ENCODE measurements at regions not wholly inside any gene's neighbourhood (a gene's known extent, or its start where the extent isn't known, plus 50 kb on each side); places are given as distances from the start of the nearest gene placed in this dataset.
"Not testable (repeated sequence)": the region's sequence is repeated elsewhere in the genome, so short reads cannot be mapped to it uniquely, and the experiment has no call there.

DNA sequence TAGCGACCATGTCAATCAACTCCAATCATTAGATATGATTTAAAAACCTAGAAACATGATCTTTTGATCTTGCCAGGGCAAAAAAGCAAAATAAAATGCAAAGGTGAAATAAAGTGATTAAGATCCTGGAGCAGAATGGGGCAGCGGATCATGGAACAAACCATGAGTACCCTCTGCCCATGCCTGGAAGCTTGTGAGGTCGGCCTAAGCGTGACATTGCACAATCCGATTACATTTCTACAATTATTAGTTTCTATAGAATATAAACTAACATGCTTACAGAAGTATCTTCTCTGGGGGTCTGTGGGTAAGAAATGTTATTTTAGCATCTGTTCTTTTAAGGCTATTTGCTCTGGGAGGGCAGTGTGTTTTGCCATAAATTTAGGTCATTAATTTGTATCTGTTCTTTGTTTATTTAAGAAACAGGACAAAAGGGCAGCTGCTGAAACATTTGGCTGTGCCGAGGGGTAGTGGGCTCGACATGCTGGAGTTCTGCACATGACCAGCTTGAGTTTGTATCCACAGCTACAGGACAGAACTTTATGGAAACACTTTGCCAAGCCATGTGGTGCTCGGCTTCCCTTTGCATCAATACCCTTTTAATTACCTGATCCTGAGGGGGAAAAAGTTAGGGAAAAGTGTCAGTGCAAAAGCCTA, 55.9 kb downstream of the ZBTB18 start:
- no peak for DNase-seq

DNA sequence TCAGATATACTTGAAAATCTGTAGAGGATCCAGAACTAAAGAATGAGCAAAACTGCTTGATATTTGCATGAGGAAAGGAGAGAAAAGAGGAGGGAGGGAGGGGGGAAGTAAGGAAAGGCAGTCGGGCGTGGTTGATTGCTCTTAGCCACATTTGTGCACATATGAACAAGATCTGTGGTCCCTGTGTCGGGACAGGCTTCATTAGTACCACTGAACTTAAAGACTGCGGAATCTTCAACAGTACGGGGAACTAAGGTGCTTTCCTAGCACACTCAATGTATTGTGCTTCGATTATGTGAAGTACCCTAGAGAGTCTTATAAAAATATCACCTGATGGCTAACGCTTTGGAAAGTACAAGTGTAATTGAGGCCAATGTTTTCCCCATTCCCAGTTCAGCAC, 59.9 kb downstream of the ZBTB18 start:
- no peak for DNase-seq

DNA sequence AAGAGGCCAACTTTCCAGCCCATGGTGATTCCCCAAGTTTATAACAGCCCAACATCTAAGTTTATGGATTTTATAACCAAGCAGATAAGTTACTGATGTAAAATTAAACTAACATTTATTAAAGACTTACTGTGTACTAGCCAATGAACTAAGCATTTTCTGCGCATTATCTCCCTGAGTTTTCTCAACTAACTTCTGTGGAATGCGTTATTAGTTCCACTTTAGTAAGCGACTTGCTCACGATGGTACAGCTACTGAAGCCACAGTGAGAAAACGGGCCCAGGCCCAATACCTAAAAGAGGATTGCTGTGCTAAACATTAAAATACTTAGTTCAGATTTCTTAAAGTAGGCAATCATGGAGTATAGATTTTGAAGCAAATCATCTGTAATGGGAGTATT, 61.0 kb downstream of the ZBTB18 start:
- DNase-seq, result no peak

DNA sequence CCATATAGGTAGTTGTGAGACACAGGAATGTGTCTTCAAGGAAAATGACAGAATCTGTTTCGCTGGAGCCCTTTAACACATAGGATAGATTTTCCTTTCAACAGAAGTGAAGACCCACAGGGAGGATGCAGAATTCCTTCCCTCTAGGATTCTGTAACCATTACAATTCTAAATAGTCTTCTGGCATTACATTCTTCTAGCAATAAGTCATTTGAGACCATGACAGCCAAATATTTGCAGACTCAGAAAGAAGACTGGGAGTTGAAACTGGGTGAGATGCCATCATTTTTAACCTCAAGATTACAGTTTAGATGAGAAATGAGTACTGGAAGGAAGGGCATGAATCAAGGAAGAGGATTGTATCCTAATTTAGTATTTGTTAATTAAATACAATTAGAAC, 61.6 kb downstream of the ZBTB18 start:
- no peak for DNase-seq

DNA sequence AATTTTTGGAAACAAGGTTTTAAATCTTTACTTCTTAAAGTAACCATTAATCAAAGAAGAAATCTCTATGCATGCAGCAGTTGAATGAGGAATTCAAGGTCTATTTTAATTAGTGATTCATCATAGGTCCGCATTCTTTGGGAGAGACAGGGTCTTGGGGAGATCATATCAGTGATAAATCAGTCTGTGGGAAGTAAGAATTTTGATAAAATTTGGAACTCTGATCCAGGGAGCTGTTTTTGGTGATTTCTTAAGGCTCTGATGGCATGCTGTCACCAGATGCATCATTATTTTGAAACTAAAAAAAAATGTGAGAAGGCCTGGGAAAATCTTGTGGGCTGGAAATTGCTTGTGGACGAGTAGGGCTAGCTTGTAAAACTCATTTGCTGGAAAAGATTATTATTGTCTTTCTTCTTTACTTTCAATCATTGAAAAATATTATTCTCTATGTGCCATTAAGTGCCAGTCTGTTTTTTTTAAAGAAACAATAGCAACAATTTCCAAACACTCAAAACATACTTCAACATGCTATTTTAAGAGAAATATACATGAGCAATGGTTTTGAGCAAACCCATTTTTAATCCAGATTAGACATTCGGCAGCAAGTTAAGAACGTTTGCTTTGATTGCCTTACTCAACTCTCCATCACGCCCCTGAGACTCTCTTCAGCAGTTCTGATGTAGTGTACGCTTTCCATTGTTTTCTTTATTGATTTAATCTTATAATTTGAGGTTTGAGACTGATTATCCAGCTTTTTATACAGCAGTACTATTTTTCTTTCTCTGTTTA, 62.6 kb downstream of the ZBTB18 start:
- no peak for DNase-seq

DNA sequence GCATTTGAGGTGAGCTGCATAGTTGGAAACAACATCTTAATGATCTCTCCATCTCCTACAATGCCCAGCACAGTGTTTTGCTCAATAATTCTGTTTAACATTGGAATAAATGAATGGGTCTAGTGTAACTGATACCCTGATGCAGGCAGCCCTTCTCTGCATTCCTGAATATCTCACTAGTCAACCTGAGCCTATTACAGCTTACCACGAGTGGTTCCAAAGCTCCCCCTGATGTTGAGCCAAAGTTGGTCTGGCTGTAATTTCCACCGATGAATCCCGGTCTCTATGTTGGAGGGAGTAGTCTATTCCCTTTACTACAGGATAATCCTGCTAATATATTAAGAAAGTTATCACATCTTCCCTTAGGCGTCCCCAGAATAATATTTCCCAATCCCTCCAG, 63.8 kb downstream of the ZBTB18 start:
- no peak for DNase-seq

DNA sequence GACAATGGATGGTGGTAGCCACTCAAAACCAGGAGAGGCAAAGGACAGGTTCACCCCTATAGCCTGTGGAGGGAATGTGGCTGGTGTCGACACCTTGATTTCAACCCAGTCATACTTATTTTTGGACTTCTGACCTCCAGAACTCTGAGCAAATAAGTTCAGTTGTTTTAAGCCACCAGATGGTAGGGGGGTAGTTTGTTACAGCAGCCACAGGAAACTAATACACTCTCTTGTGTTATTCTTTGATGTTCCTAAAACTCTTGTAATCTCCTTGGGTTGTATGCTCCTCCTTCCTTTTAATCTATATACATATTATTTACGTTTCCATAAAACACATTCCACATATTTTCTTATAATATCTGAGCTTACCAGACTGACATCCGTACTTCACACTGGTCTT, 65.9 kb downstream of the ZBTB18 start:
- no peak for DNase-seq

DNA sequence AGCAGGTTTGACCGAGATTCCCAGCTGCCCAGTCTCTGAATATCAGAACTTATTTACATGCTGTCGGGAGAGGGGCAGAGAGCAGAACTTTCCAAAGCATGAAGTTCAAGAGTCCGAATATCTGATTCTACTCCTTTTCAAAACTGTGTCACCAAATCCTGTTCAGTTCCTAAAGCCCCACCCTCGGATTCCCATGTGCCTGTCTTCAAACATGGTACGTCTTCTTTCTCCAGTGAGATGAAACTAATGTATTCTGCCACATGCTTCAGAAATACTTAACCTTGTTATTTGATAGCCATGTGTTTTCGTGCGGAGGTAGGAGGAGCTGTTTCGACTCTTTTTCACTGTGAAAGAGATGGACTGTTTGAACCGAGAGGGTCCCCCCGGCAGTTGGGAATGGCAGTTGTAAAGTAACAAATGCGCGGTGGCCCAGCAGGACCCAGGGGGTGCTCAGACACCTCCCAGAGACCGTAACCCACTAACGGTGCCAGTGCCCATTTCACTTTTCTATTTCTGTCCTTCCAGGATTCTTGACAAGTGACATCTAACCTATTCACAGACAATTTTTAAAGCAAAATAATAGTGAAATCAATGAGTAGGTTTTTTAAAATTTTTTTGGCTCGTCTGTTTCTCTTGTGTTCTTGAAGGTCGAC, 67.2 kb downstream of the ZBTB18 start:
- DNase-seq, result no peak

DNA sequence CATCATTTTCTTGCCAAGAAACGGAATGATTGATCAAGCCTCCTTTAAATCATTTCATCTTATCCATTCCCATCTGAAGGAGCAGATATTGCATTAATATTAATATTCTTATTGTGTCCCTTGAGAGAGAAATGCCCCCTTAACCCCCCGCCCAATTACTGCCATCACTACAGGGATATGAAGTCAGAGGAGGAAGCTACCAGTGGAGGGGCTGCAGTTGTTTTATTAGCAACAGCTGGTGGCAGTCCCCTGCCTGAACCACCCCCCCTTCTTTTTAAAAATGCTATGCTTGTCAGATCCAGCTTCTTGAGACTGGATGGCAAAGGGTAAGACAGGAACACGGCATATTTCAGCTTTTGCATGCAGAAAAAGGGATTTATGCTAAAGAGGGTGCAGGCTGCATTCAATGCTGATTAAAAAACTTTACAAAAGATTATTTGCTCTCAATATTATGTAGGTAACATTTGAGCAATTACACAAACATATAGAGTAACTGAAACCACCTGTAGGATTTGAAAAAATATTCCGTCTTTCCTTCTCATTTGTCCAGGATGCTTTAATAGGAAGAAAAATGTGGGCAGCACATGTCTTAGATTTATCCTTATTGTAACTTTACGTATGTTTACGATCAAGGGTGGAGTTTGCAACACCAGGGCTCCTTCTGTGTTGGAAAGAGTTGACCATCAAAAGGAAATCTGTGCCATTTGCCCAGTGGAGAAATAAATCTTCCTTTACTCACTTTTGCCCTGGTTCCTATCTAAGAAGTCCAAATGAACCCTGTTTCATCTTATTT, 77.7 kb downstream of the ZBTB18 start:
- no peak for DNase-seq

- no peak for DNase-seq
Observed at GRCh38 chr1:244137276-244137675, 86.2 kb downstream of the ZBTB18 start.

GRCh38 chr1:244137725-244138124, 86.6 kb downstream of the ZBTB18 start:
- no peak for DNase-seq

DNA sequence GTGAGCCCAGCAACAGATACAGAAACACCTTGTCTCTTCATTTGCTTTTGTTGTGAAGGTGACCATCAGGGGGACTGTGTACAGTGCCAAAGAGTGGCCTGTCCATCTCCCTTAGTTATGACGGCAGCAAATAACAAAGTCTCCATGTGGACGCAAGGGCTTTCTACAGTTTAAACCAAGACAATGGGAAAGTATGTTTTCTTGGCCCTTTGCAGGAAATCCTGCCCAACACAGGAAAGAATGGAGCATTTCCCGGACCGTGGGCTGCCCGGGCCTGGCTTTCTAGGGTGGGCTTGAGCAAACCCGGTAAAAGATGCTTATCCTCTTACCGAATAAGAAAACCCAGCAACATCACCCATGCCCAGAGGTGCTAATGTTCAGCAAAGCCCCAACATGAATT, 87.3 kb downstream of the ZBTB18 start:
- DNase-seq, result no peak

DNA sequence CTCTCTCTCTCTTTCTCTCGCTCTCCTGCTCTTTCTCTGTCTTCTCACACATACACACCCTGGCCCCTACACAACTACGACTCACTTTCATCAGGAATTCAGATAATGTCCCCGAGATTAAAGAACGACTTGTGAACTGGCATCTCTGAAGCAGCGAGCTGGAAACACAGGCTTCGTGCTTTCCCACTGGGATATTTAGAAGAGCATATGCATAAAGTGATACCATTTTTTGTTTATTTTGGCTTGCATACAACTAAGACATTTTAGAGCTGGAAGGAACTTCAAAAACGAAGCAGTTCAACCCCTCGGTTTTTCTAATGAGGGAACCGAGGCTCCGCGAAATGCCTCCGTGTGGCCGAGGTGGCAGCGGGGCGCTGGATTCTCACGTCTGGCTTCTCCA, 88.6 kb downstream of the ZBTB18 start:
- no peak for DNase-seq

- DNase-seq, result no peak
Observed at GRCh38 chr1:244140420-244140819, 89.3 kb downstream of the ZBTB18 start.

DNA sequence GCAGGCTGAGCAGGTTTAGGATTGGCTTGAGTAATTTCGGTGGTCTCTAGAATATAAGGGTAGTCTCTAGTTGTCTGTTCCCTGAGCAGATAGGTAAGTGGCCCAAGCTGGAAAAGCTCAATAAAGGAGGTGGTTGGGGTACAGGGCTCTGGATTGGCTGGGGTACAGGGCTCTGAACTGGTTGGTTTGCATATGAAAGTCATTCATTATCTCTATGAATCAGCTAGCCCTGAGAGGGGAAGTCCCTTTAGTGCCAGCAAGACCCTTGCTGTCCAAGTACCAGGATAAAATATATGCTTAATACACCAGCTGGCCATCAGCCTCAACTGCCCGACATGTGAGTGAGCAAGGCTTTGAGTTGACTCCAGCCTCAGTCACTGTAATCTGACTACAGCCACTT, 93.0 kb downstream of the ZBTB18 start:
- no peak for DNase-seq

DNA sequence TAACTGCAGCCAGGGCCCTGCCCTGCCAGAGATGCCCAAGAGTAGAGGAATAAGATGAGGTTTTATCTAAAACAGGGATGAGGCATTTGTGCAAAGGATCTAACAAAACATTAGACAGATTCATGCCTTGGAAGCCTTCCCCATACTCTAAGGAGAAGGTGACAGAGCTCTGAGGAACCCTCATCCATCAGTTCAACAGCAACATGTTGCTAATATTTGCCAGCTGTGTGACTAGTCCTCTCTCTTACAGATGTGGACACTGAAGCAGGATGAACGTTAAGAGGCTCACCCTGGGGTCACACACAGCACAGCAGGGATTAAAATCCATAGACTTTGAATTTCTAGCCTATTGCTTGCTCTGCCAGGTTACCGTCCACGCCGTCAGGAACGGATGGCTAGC, 99.0 kb downstream of the ZBTB18 start:
- DNase-seq, result no peak

DNA sequence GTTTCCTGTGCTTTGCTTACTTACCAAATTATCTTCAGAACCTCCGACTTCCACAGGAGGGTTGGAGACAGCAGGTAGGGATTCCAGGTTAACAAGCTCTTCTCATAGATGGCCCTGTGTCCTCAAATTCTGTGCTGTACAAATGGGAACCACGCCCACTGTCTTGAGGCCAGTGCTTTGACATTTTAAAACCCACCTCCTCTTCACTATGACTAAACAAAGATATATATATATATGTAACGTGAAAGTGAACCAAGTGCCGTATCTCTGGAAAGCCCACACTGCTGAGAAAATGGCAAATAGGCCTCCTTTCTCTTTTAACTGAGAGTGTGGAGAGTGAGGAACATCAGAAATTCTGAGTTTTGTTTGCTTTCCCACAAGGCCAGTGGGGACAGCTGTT, 99.6 kb downstream of the ZBTB18 start:
- DNase-seq, result no peak

- DNase-seq, result no peak
Observed at GRCh38 chr1:244151537-244151936, 100.5 kb downstream of the ZBTB18 start.

- no peak for DNase-seq
Observed at GRCh38 chr1:244154508-244154871, 103.4 kb downstream of the ZBTB18 start.

- no peak for DNase-seq
Observed at GRCh38 chr1:244154872-244155531, 103.9 kb downstream of the ZBTB18 start.

GRCh38 chr1:244155661-244156060, 104.6 kb downstream of the ZBTB18 start:
- DNase-seq, result no peak

- not testable (repeated sequence) for DNase-seq
Observed at GRCh38 chr1:244156617-244157016, 105.5 kb downstream of the ZBTB18 start.
